ENCODE measurements at regions not wholly inside any gene's neighbourhood (a gene's known extent, or its start where the extent isn't known, plus 50 kb on each side); places are given as distances from the start of the nearest gene placed in this dataset.

DNA sequence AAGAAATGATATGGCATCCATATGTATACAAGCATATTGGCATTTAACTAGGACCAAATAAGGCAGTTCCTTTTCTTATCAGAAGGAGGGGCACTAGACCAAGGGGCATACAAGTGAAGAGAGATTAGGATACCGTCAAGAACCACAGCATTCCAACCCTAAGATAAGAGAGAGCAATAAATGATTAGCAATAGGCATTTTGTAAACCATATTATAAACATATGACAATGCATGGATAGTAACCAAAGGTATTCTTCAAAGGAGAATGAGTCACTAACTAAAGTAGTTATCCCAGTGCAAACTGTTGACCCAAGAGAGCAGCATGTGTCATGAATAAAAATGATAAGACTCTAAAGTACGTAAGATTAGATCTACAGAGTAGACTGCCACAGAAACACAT is 500.9 kb upstream of the HTR2A start:
- no CpG with 5 or more reads among the region's 2 CpGs for WGBS (ENCODE audit: insufficient coverage, insufficient read length)
- Histone ChIP-seq H3K9me3 (ENCODE audit: control insufficient read depth, insufficient read depth, low read length) (no peaks in the 10 kb centered on the region), H3K27me3 (ENCODE audit: control insufficient read depth, insufficient read depth, low read length) (no peaks in the 10 kb centered on the region), H3K36me3 (ENCODE audit: control insufficient read depth, insufficient read depth, low read length) (no peaks in the 10 kb centered on the region), H3K4me1 (ENCODE audit: control insufficient read depth, insufficient read depth, low read length) (peaks cover 4% of the 10 kb centered on the region; the same call in 1 of the 2 replicates), H3K4me3 (ENCODE audit: low read length) (no peak overlapping the region), H3K27ac (ENCODE audit: low read length) (no peak overlapping the region)
- DNase-seq (ENCODE audit: low read depth, low spot score), result no peak

GRCh38 chr13:47396915-47397314 is 500.1 kb upstream of the HTR2A start:
- peaks cover 4% of the 10 kb centered on the region; the same call in 1 of the 2 replicates for H3K4me1 ChIP-seq (ENCODE audit: control insufficient read depth, insufficient read depth, low read length)
- no peaks in the 10 kb centered on the region for H3K36me3 ChIP-seq (ENCODE audit: control insufficient read depth, insufficient read depth, low read length)
- no peaks in the 10 kb centered on the region for H3K27me3 ChIP-seq (ENCODE audit: control insufficient read depth, insufficient read depth, low read length)
- H3K27ac ChIP-seq (ENCODE audit: low read length), result no peak overlapping the region
- no CpG with 5 or more reads among the region's 5 CpGs for WGBS (ENCODE audit: insufficient coverage, insufficient read length)
- H3K4me3 ChIP-seq (ENCODE audit: low read length), result no peak overlapping the region
- H3K9me3 ChIP-seq (ENCODE audit: control insufficient read depth, insufficient read depth, low read length), result no peaks in the 10 kb centered on the region
- no peak for DNase-seq (ENCODE audit: low read depth, low spot score)

DNA sequence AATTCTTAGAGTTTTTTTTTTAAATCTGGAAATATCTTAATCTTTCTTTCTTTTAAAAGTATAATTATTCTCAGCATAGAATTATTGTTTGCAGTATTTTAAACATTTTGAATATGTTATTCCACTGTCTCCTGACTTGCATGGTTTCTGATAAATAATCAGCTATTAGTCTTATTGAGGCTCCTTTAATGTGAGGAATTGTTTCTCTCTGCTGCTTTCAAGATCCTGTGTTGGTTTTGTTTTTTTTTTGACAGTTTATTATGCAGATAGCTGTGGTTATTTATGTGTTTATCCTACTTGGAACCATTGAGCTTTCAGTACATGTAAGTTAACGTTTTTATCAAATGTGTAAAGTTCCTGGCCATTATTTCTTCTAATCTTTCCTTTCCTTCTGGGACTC is 477.9 kb upstream of the HTR2A start:
- Histone ChIP-seq H3K36me3 (ENCODE audit: control insufficient read depth, insufficient read depth, low read length) (no peaks in the 10 kb centered on the region), H3K4me3 (ENCODE audit: low read length) (no peak overlapping the region), H3K9me3 (ENCODE audit: control insufficient read depth, insufficient read depth, low read length) (no peaks in the 10 kb centered on the region), H3K4me1 (ENCODE audit: control insufficient read depth, insufficient read depth, low read length) (peaks cover 1% of the 10 kb centered on the region; the same call in 1 of the 2 replicates), H3K27me3 (ENCODE audit: control insufficient read depth, insufficient read depth, low read length) (no peaks in the 10 kb centered on the region), H3K27ac (ENCODE audit: low read length) (no peak overlapping the region)
- WGBS (ENCODE audit: insufficient coverage, insufficient read length), result no CpG with 5 or more reads among the region's 1 CpG
- DNase-seq (ENCODE audit: low read depth, low spot score), result no peak

- no peaks in the 10 kb centered on the region for H3K27me3 ChIP-seq (ENCODE audit: control insufficient read depth, insufficient read depth, low read length)
- no peak for DNase-seq (ENCODE audit: low read depth, low spot score)
- H3K4me3 ChIP-seq (ENCODE audit: low read length), result no peak overlapping the region
- no peaks in the 10 kb centered on the region for H3K9me3 ChIP-seq (ENCODE audit: control insufficient read depth, insufficient read depth, low read length)
- no peak overlapping the region for H3K27ac ChIP-seq (ENCODE audit: low read length)
- no CpG with 5 or more reads among the region's 1 CpG for WGBS (ENCODE audit: insufficient coverage, insufficient read length)
- no peaks in the 10 kb centered on the region for H3K36me3 ChIP-seq (ENCODE audit: control insufficient read depth, insufficient read depth, low read length)
- H3K4me1 ChIP-seq (ENCODE audit: control insufficient read depth, insufficient read depth, low read length), result peaks cover 1% of the 10 kb centered on the region; the same call in 1 of the 2 replicates
Observed at GRCh38 chr13:47372751-47373150, 475.9 kb upstream of the HTR2A start.

DNA sequence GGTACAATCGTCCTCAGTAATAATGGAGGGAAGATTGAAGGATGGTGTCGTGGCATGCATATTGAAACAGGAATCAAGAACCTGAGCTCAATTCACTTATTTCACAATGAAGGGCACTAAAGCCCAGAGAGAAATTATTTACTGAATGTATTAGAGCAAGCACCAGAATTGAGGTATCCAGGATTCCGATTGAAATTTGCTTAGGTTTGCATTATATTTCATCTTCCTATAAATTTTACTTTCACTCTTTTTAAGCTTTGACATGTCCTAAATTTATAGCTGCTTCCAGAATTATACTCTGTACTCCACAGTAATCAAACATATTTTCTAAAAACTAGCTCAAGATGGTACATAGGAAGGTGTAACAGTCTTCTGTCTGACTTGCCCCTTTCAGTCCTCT is 454.9 kb upstream of the HTR2A start:
- Histone ChIP-seq H3K27me3 (ENCODE audit: control insufficient read depth, insufficient read depth, low read length) (no peaks in the 10 kb centered on the region), H3K4me3 (ENCODE audit: low read length) (no peak overlapping the region), H3K27ac (ENCODE audit: low read length) (no peak overlapping the region), H3K36me3 (ENCODE audit: control insufficient read depth, insufficient read depth, low read length) (no peaks in the 10 kb centered on the region), H3K4me1 (ENCODE audit: control insufficient read depth, insufficient read depth, low read length) (no peaks in the 10 kb centered on the region), H3K9me3 (ENCODE audit: control insufficient read depth, insufficient read depth, low read length) (no peaks in the 10 kb centered on the region)
- WGBS (ENCODE audit: insufficient coverage, insufficient read length), result no CpG with 5 or more reads among the region's 3 CpGs
- no peak for DNase-seq (ENCODE audit: low read depth, low spot score)

- H3K4me3 ChIP-seq (ENCODE audit: low read length), result no peak overlapping the region
Observed at GRCh38 chr13:47350334-47351124, 453.7 kb upstream of the HTR2A start.

GRCh38 chr13:47349211-47349610 is 452.4 kb upstream of the HTR2A start:
- no CpG with 5 or more reads among the region's 1 CpG for WGBS (ENCODE audit: insufficient coverage, insufficient read length)

More at GRCh38 chr13:47350334-47351124, 453.7 kb upstream of the HTR2A start:
- WGBS (ENCODE audit: insufficient coverage, insufficient read length), result no CpG with 5 or more reads among the region's 2 CpGs
- Histone ChIP-seq H3K36me3 (ENCODE audit: control insufficient read depth, insufficient read depth, low read length) (no peaks in the 10 kb centered on the region), H3K9me3 (ENCODE audit: control insufficient read depth, insufficient read depth, low read length) (no peaks in the 10 kb centered on the region), H3K27ac (ENCODE audit: low read length) (no peak overlapping the region), H3K4me1 (ENCODE audit: control insufficient read depth, insufficient read depth, low read length) (no peaks in the 10 kb centered on the region), H3K27me3 (ENCODE audit: control insufficient read depth, insufficient read depth, low read length) (no peaks in the 10 kb centered on the region)
- no peak for DNase-seq (ENCODE audit: low read depth, low spot score)

DNA sequence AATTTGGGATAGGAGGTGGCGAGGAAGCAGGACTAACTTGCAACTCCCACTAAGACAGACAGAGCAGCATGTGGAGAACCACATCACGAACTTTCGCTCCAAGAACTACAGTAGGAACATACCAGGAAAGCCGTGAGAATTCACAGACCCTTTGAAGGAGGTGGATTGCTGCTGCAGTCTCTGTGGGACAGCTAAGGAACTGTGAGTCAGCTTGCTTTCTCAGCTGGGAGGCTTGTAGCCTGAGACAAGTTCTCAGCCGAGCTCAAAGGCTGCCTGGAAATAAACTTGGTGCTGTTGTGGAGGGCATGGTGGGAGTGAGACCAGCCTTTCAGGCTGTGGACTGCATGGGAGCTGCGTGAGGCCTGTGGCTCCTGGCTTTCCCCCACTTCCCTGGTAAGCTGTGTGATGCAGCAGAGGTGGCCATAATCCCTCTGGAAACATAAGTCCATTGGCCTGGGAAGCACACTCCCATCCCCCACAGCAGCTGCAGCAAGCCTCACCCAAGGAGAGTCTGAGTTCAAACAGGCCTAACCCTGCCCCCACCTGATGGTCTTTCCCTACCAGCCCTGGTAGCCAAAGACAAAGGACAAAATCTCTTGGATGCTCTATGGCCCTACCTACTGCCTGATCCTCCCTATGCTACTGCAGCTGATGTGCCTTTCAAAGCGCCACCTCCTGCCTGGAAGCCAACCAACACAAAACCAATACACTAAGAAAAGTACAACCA is 441.1 kb upstream of the HTR2A start:
- H3K27ac ChIP-seq (ENCODE audit: low read length), result no peak overlapping the region
- no peak overlapping the region for H3K4me3 ChIP-seq (ENCODE audit: low read length)
- no peak for DNase-seq (ENCODE audit: low read depth, low spot score)
- no peaks in the 10 kb centered on the region for H3K36me3 ChIP-seq (ENCODE audit: control insufficient read depth, insufficient read depth, low read length)
- peaks cover 3% of the 10 kb centered on the region; the same call in 1 of the 2 replicates for H3K4me1 ChIP-seq (ENCODE audit: control insufficient read depth, insufficient read depth, low read length)
- WGBS (ENCODE audit: insufficient coverage, insufficient read length), result no CpG with 5 or more reads among the region's 7 CpGs
- H3K9me3 ChIP-seq (ENCODE audit: control insufficient read depth, insufficient read depth, low read length), result no peaks in the 10 kb centered on the region
- H3K27me3 ChIP-seq (ENCODE audit: control insufficient read depth, insufficient read depth, low read length), result no peaks in the 10 kb centered on the region

More at GRCh38 chr13:47349211-47349610, 452.4 kb upstream of the HTR2A start:
- Histone ChIP-seq H3K27ac (ENCODE audit: low read length) (no peak overlapping the region), H3K36me3 (ENCODE audit: control insufficient read depth, insufficient read depth, low read length) (no peaks in the 10 kb centered on the region), H3K4me3 (ENCODE audit: low read length) (no peak overlapping the region), H3K4me1 (ENCODE audit: control insufficient read depth, insufficient read depth, low read length) (no peaks in the 10 kb centered on the region), H3K9me3 (ENCODE audit: control insufficient read depth, insufficient read depth, low read length) (no peaks in the 10 kb centered on the region), H3K27me3 (ENCODE audit: control insufficient read depth, insufficient read depth, low read length) (no peaks in the 10 kb centered on the region)
- DNase-seq (ENCODE audit: low read depth, low spot score), result no peak

DNA sequence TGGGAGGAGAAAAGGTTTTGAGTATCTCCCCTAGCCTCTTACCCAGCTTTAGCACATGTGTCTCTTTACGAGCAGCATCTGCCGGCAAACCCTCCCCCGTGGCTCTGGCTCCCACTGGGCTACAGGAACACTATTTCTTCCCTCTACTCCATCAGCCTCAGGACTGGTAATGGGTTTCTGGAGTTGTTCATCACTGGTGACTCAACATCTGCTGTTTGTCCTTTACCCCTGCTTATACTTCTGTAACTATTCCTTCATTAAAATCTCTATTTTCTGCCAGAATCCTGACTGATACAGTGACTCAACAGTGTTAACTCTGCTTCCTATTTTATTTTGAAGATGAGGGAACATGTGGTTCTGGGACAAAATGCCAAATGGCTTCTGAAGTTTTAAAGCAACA is 437.3 kb upstream of the HTR2A start:
- DNase-seq (ENCODE audit: low read depth, low spot score), result no peak
- Histone ChIP-seq H3K27ac (ENCODE audit: low read length) (no peak overlapping the region), H3K36me3 (ENCODE audit: control insufficient read depth, insufficient read depth, low read length) (no peaks in the 10 kb centered on the region), H3K4me1 (ENCODE audit: control insufficient read depth, insufficient read depth, low read length) (peaks cover 3% of the 10 kb centered on the region; the same call in 1 of the 2 replicates), H3K27me3 (ENCODE audit: control insufficient read depth, insufficient read depth, low read length) (no peaks in the 10 kb centered on the region), H3K4me3 (ENCODE audit: low read length) (no peak overlapping the region), H3K9me3 (ENCODE audit: control insufficient read depth, insufficient read depth, low read length) (no peaks in the 10 kb centered on the region)
- WGBS (ENCODE audit: insufficient coverage, insufficient read length), result no CpG with 5 or more reads among the region's 3 CpGs

GRCh38 chr13:47332149-47332548 is 435.3 kb upstream of the HTR2A start:
- Histone ChIP-seq H3K4me1 (ENCODE audit: control insufficient read depth, insufficient read depth, low read length) (no peaks in the 10 kb centered on the region), H3K9me3 (ENCODE audit: control insufficient read depth, insufficient read depth, low read length) (no peaks in the 10 kb centered on the region), H3K36me3 (ENCODE audit: control insufficient read depth, insufficient read depth, low read length) (no peaks in the 10 kb centered on the region), H3K27me3 (ENCODE audit: control insufficient read depth, insufficient read depth, low read length) (no peaks in the 10 kb centered on the region), H3K27ac (ENCODE audit: low read length) (no peak overlapping the region), H3K4me3 (ENCODE audit: low read length) (no peak overlapping the region)
- no CpG with 5 or more reads among the region's 4 CpGs for WGBS (ENCODE audit: insufficient coverage, insufficient read length)
- no peak for DNase-seq (ENCODE audit: low read depth, low spot score)

All from iPS DF 6.9 (cell line).